ENCODE measurements at regions not wholly inside any gene's neighbourhood (a gene's known extent, or its start where the extent isn't known, plus 50 kb on each side); places are given as distances from the start of the nearest gene placed in this dataset.

GRCh38 chr21:25385341-25385740 is 221.9 kb downstream of the MRPL39 start:
- no peak for TF ChIP-seq CTCF (IDR thresholded peaks at IDR 0.05; ENCODE audit: unreplicated experiment)
- BruUV-seq (replicated peaks), result no TSS peak
- H3K4me3 Mint-ChIP-seq (ENCODE audit: low read depth, unreplicated experiment), result no peak overlapping the region
- H3K36me3 Mint-ChIP-seq (ENCODE audit: insufficient read depth, unreplicated experiment), result no peaks in the 10 kb centered on the region
- H3K27ac Mint-ChIP-seq (ENCODE audit: unreplicated experiment), result no peak overlapping the region
- CTCF ChIA-PET, result no interaction called here
- H3K27me3 Mint-ChIP-seq (ENCODE audit: unreplicated experiment), result no peaks in the 10 kb centered on the region
- DNase-seq, result no peak
- intact Hi-C loops (cut with micrococcal nuclease; ENCODE audit: unreplicated experiment), result no loop called here
- peaks cover 2% of the 10 kb centered on the region for H3K9me3 Mint-ChIP-seq (ENCODE audit: low read depth, unreplicated experiment)
- H3K4me1 Mint-ChIP-seq (ENCODE audit: low read depth, unreplicated experiment), result peaks cover 8% of the 10 kb centered on the region

- CTCF ChIA-PET, result no interaction called here
- no peak for TF ChIP-seq CTCF (IDR thresholded peaks at IDR 0.05; ENCODE audit: unreplicated experiment)
- BruUV-seq (replicated peaks), result no TSS peak
- H3K27ac Mint-ChIP-seq (ENCODE audit: unreplicated experiment), result no peak overlapping the region
- H3K4me3 Mint-ChIP-seq (ENCODE audit: low read depth, unreplicated experiment), result no peak overlapping the region
- H3K27me3 Mint-ChIP-seq (ENCODE audit: unreplicated experiment), result no peaks in the 10 kb centered on the region
- intact Hi-C loops (cut with micrococcal nuclease; ENCODE audit: unreplicated experiment), result no loop called here
- no peak for DNase-seq
- H3K9me3 Mint-ChIP-seq (ENCODE audit: low read depth, unreplicated experiment), result peaks cover 1% of the 10 kb centered on the region
- no peaks in the 10 kb centered on the region for H3K36me3 Mint-ChIP-seq (ENCODE audit: insufficient read depth, unreplicated experiment)
- H3K4me1 Mint-ChIP-seq (ENCODE audit: low read depth, unreplicated experiment), result peaks cover 8% of the 10 kb centered on the region
Measured at GRCh38 chr21:25384782-25385181, 222.5 kb downstream of the MRPL39 start.

GRCh38 chr21:25383545-25383944 is 223.7 kb downstream of the MRPL39 start:
- no peak overlapping the region for H3K4me3 Mint-ChIP-seq (ENCODE audit: low read depth, unreplicated experiment)
- H3K27me3 Mint-ChIP-seq (ENCODE audit: unreplicated experiment), result no peaks in the 10 kb centered on the region
- H3K27ac Mint-ChIP-seq (ENCODE audit: unreplicated experiment), result no peak overlapping the region
- BruUV-seq (replicated peaks), result no TSS peak
- no peaks in the 10 kb centered on the region for H3K9me3 Mint-ChIP-seq (ENCODE audit: low read depth, unreplicated experiment)
- TF ChIP-seq CTCF (IDR thresholded peaks at IDR 0.05; ENCODE audit: unreplicated experiment), result no peak
- intact Hi-C loops (cut with micrococcal nuclease; ENCODE audit: unreplicated experiment), result no loop called here
- H3K36me3 Mint-ChIP-seq (ENCODE audit: insufficient read depth, unreplicated experiment), result no peaks in the 10 kb centered on the region
- DNase-seq, result no peak
- peaks cover 8% of the 10 kb centered on the region for H3K4me1 Mint-ChIP-seq (ENCODE audit: low read depth, unreplicated experiment)
- CTCF ChIA-PET, result no interaction called here

GRCh38 chr21:25381936-25382452 is 225.3 kb downstream of the MRPL39 start:
- no peak for TF ChIP-seq CTCF (IDR thresholded peaks at IDR 0.05; ENCODE audit: unreplicated experiment)
- intact Hi-C loops (cut with micrococcal nuclease; ENCODE audit: unreplicated experiment), result no loop called here
- Mint-ChIP-seq H3K27ac (ENCODE audit: unreplicated experiment) (no peak overlapping the region), H3K9me3 (ENCODE audit: low read depth, unreplicated experiment) (no peaks in the 10 kb centered on the region), H3K27me3 (ENCODE audit: unreplicated experiment) (no peaks in the 10 kb centered on the region), H3K36me3 (ENCODE audit: insufficient read depth, unreplicated experiment) (no peaks in the 10 kb centered on the region), H3K4me1 (ENCODE audit: low read depth, unreplicated experiment) (peaks cover 8% of the 10 kb centered on the region), H3K4me3 (ENCODE audit: low read depth, unreplicated experiment) (no peak overlapping the region)
- DNase-seq, result no peak
- no TSS peak for BruUV-seq (replicated peaks)
- CTCF ChIA-PET, result no interaction called here

Measured in Calu3 (cell line).